T-helper 2 cell treated with Interferon-gamma antibody and Interleukin-4, amounts not matched to agents 100 ng/mL and 5 ng/mL, for 36 hours (primary cell): ENCODE measurements at regions not wholly inside any gene's neighbourhood (a gene's known extent, or its start where the extent isn't known, plus 50 kb on each side); places are given as distances from the start of the nearest gene placed in this dataset.

Source experiments
- intact Hi-C: fragments of 100-400 bp; cut with micrococcal nuclease; formaldehyde crosslinking; loops from one replicate; pipeline ENCODE4 v1.15.1; 2023

- intact Hi-C loops, result no loop called here
Measured at GRCh38 chr2:129752176-129752575, 227.3 kb upstream of the RAB6C start.

GRCh38 chr2:129752686-129753085, 226.8 kb upstream of the RAB6C start:
- intact Hi-C loops, result no loop called here

- intact Hi-C loops, result no loop called here
Measured at GRCh38 chr2:129753261-129753660, 226.2 kb upstream of the RAB6C start.

- intact Hi-C loops, result no loop called here
Measured at GRCh38 chr2:129754421-129754820, 225.0 kb upstream of the RAB6C start.

GRCh38 chr2:129754831-129755230, 224.6 kb upstream of the RAB6C start:
- intact Hi-C loops, result no loop called here

- intact Hi-C loops, result no loop called here
Measured at GRCh38 chr2:129755786-129756185, 223.7 kb upstream of the RAB6C start.

GRCh38 chr2:129756276-129756675, 223.2 kb upstream of the RAB6C start:
- intact Hi-C loops, result no loop called here

- intact Hi-C loops, result no loop called here
Measured at GRCh38 chr2:129757366-129757914, 222.0 kb upstream of the RAB6C start.

GRCh38 chr2:129757915-129758783, 221.3 kb upstream of the RAB6C start:
- intact Hi-C loops, result no loop called here

GRCh38 chr2:129758784-129759471, 220.5 kb upstream of the RAB6C start:
- intact Hi-C loops, result no loop called here

- intact Hi-C loops, result no loop called here
Measured at GRCh38 chr2:129759472-129760010, 219.9 kb upstream of the RAB6C start.

- intact Hi-C loops, result no loop called here
Measured at GRCh38 chr2:129760669-129761068, 218.8 kb upstream of the RAB6C start.

- intact Hi-C loops, result no loop called here
Measured at GRCh38 chr2:129761569-129762021, 217.9 kb upstream of the RAB6C start.

- intact Hi-C loops, result no loop called here
Measured at GRCh38 chr2:129762386-129763189, 216.9 kb upstream of the RAB6C start.

GRCh38 chr2:129763190-129763846, 216.1 kb upstream of the RAB6C start:
- intact Hi-C loops, result no loop called here

GRCh38 chr2:129763966-129764365, 215.5 kb upstream of the RAB6C start:
- intact Hi-C loops, result no loop called here

GRCh38 chr2:129764376-129765325, 214.8 kb upstream of the RAB6C start:
- intact Hi-C loops, result no loop called here

- intact Hi-C loops, result no loop called here
Measured at GRCh38 chr2:129765326-129765677, 214.2 kb upstream of the RAB6C start.

- intact Hi-C loops, result no loop called here
Measured at GRCh38 chr2:129765678-129766351, 213.7 kb upstream of the RAB6C start.
